PC-3 (cell line): ENCODE measurements at regions not wholly inside any gene's neighbourhood (a gene's known extent, or its start where the extent isn't known, plus 50 kb on each side); places are given as distances from the start of the nearest gene placed in this dataset.

ENCODE experiments used
- ATAC-seq: fragments of 200-7000 bp; cut with Tn5 transposase; 2 replicates; pipeline ENCODE4 v1.9.1; 2020; ENCODE audit warnings: mild to moderate bottlenecking, moderate library complexity
- BruUV-seq: library from RNA; stranded (reverse); fragments of 400-500 nt; replicated peaks from 2 replicates; lab custom pipeline; 2021; lab: Mats Ljungman, UMichigan
- CTCF ChIA-PET: fragments of 300-600 bp; sonication (Branson Sonifier 250); formaldehyde crosslinking; loops from one replicate; lab custom pipeline; 2022; ENCODE audit warnings: antibody characterized with exemption; lab: Charles Lee
- POLR2A ChIA-PET: fragments of 300-600 bp; sonication (Branson Sonifier 250); formaldehyde crosslinking; loops from one replicate; lab custom pipeline; 2022; ENCODE audit warnings: antibody characterized with exemption; ENCODE audit not compliant: unreplicated experiment; lab: Charles Lee
- DNase-seq: peaks from one replicate; pipeline ENCODE4 v3.0.0-alpha.2; 2015
- H2AFZ ChIP-seq: fragments of 300-600 bp; sonication (generic); 2 replicates; pipeline ENCODE4 v1.6.0; 2016; ENCODE audit warnings: antibody characterized with exemption, low read length
- H3F3A ChIP-seq: fragments of 300-600 bp; sonication (generic); one replicate; pipeline ENCODE4 v1.6.0; 2017; ENCODE audit warnings: antibody characterized with exemption, low read length, control low read depth, mild to moderate bottlenecking; ENCODE audit not compliant: unreplicated experiment
- H3K27ac ChIP-seq: fragments of 300-600 bp; sonication (generic); 2 replicates; pipeline ENCODE4 v1.5.1; 2016; ENCODE audit warnings: mild to moderate bottlenecking, low read length
- H3K27me3 ChIP-seq: fragments of 300-600 bp; sonication (generic); 2 replicates; pipeline ENCODE4 v1.6.1; 2016; ENCODE audit warnings: low read length, mixed read lengths
- H3K36me3 ChIP-seq: fragments of 300-600 bp; sonication (generic); 2 replicates; pipeline ENCODE4 v1.6.1; 2016; ENCODE audit warnings: low read depth, mixed run types, low read length, mixed read lengths
- H3K4me1 ChIP-seq: fragments of 300-600 bp; sonication (generic); 2 replicates; pipeline ENCODE4 v1.5.1; 2016; ENCODE audit warnings: low read length; ENCODE audit not compliant: insufficient read depth
- H3K4me2 ChIP-seq: fragments of 300-600 bp; sonication (generic); 2 replicates; pipeline ENCODE4 v1.6.0; 2016; ENCODE audit warnings: low read length
- H3K4me3 ChIP-seq: fragments of 300-600 bp; sonication (generic); 2 replicates; pipeline ENCODE4 v1.5.1; 2016; ENCODE audit warnings: mild to moderate bottlenecking, low read length, mixed read lengths
- H3K79me2 ChIP-seq: fragments of 300-600 bp; sonication (generic); 2 replicates; pipeline ENCODE4 v1.6.1; 2017; ENCODE audit warnings: low read length, mixed read lengths
- H3K9ac ChIP-seq: fragments of 300-600 bp; sonication (generic); 2 replicates; pipeline ENCODE4 v1.6.0; 2016; ENCODE audit warnings: mild to moderate bottlenecking, low read length
- H3K9me2 ChIP-seq: fragments of 300-600 bp; sonication (generic); replicated peaks from 2 replicates; pipeline ENCODE4 v1.6.1; 2016; ENCODE audit warnings: mixed run types, low read length, mixed read lengths
- H3K9me3 ChIP-seq: fragments of 300-600 bp; sonication (generic); 2 replicates; pipeline ENCODE4 v1.6.1; 2016; ENCODE audit warnings: low read length, mixed read lengths
- H4K20me1 ChIP-seq: fragments of 300-600 bp; sonication (generic); 2 replicates; pipeline ENCODE4 v1.6.1; 2016; ENCODE audit warnings: low read length, mixed read lengths
- EZH2 ChIP-seq: fragments of 300-600 bp; sonication (generic); IDR thresholded peaks from one replicate; pipeline ENCODE4 v1.6.1; 2017; ENCODE audit warnings: antibody characterized with exemption, mild to moderate bottlenecking, low read length; ENCODE audit not compliant: unreplicated experiment
- EZH2phosphoT487 ChIP-seq: fragments of 300-600 bp; sonication (generic); IDR thresholded peaks from 2 replicates; pipeline ENCODE4 v1.6.1; 2018; ENCODE audit warnings: mild to moderate bottlenecking, antibody characterized with exemption, low read length, borderline replicate concordance
- intact Hi-C: fragments of 100-400 bp; cut with micrococcal nuclease; formaldehyde crosslinking; loops from 2 replicates; pipeline ENCODE4 v1.9.0; 2023
- TF ChIP-seq, protein P1 (sequence below): fragments of 300-600 bp; sonication (generic); conservative IDR thresholded peaks from 2 replicates; pipeline ENCODE4 v1.5.1; 2017; ENCODE audit warnings: antibody characterized with exemption, low read depth, mild to moderate bottlenecking, low read length

DNA sequence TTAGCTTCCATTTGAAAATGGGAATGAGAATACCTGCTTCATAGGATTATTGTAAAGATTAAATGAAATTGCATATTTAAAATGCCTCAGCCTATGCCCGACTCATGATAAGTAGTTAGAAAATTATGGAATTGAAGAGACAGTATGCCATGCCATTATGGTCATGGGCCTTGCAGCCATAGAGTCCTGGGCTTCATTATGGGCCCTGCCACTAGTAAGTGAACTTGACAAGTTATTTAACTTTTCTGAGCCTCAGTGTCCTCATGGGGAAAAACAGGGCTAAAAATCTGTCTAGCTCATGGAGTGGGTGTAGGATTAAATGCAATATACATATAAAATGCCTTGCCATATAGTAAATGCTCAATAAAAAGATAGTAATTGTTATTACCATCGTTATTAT, 133.2 kb downstream of the NPIPB5 start:
- POLR2A ChIA-PET, result no interaction called here
- Histone ChIP-seq H2AFZ (no peak overlapping the region), H3K79me2 (no peaks in the 10 kb centered on the region), H3K9me3 (no peaks in the 10 kb centered on the region), H3K9me2 (no peaks in the 10 kb centered on the region), H3K27ac (no peak overlapping the region), H3K9ac (no peak overlapping the region), H3K4me2 (no peak overlapping the region), H3K36me3 (no peaks in the 10 kb centered on the region), H3K4me3 (no peak overlapping the region), H3K27me3 (peaks cover 4% of the 10 kb centered on the region; the same call in 1 of the 2 replicates), H4K20me1 (no peaks in the 10 kb centered on the region), H3F3A (no peaks in the 10 kb centered on the region), H3K4me1 (no peaks in the 10 kb centered on the region)
- CTCF ChIA-PET, result no interaction called here
- ATAC-seq, result no peak
- BruUV-seq, result no TSS peak
- TF ChIP-seq EZH2phosphoT487, result no peak
- TF ChIP-seq, protein P1, sequence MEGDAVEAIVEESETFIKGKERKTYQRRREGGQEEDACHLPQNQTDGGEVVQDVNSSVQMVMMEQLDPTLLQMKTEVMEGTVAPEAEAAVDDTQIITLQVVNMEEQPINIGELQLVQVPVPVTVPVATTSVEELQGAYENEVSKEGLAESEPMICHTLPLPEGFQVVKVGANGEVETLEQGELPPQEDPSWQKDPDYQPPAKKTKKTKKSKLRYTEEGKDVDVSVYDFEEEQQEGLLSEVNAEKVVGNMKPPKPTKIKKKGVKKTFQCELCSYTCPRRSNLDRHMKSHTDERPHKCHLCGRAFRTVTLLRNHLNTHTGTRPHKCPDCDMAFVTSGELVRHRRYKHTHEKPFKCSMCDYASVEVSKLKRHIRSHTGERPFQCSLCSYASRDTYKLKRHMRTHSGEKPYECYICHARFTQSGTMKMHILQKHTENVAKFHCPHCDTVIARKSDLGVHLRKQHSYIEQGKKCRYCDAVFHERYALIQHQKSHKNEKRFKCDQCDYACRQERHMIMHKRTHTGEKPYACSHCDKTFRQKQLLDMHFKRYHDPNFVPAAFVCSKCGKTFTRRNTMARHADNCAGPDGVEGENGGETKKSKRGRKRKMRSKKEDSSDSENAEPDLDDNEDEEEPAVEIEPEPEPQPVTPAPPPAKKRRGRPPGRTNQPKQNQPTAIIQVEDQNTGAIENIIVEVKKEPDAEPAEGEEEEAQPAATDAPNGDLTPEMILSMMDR, result no peak
- no peak for TF ChIP-seq EZH2
- intact Hi-C loops, result no loop called here
- no peak for DNase-seq

DNA sequence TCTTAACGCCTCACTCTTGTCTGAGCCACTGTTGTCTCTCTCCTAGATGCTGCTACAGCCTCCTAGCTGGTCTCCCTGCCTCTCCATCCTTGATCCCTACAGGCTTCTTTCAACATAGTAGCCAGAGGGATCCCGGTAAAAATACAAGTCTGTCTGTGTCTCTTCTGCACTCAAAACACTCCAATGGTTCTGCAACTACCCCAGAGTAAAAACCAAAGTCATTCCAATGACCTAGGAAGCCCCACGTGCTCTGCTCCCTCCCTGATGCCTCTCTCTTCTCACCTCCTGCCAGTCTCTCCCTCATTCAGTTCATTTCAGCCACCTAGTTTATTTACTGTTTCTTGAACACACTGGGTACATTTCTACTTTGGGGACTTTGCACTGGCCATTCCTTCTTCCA, 135.2 kb downstream of the NPIPB5 start:
- H3K79me2 ChIP-seq, result no peaks in the 10 kb centered on the region
- no peaks in the 10 kb centered on the region for H3K9me2 ChIP-seq
- no peak overlapping the region for H3K9ac ChIP-seq
- no peak for ATAC-seq
- no peak overlapping the region for H3K4me3 ChIP-seq
- no peaks in the 10 kb centered on the region for H3K4me1 ChIP-seq
- no TSS peak for BruUV-seq
- DNase-seq, result no peak
- no peaks in the 10 kb centered on the region for H3K36me3 ChIP-seq
- no peak overlapping the region for H3K4me2 ChIP-seq
- no peak overlapping the region for H2AFZ ChIP-seq
- H3K27ac ChIP-seq, result no peak overlapping the region
- ChIA-PET CTCF (no interaction called here), POLR2A (no interaction called here)
- H3K9me3 ChIP-seq, result no peaks in the 10 kb centered on the region
- intact Hi-C loops, result no loop called here
- no peaks in the 10 kb centered on the region for H4K20me1 ChIP-seq
- no peak for TF ChIP-seq EZH2phosphoT487
- TF ChIP-seq EZH2, result no peak
- TF ChIP-seq, protein P1, result no peak
- H3F3A ChIP-seq, result no peaks in the 10 kb centered on the region
- H3K27me3 ChIP-seq, result peaks cover 4% of the 10 kb centered on the region; the same call in 1 of the 2 replicates

DNA sequence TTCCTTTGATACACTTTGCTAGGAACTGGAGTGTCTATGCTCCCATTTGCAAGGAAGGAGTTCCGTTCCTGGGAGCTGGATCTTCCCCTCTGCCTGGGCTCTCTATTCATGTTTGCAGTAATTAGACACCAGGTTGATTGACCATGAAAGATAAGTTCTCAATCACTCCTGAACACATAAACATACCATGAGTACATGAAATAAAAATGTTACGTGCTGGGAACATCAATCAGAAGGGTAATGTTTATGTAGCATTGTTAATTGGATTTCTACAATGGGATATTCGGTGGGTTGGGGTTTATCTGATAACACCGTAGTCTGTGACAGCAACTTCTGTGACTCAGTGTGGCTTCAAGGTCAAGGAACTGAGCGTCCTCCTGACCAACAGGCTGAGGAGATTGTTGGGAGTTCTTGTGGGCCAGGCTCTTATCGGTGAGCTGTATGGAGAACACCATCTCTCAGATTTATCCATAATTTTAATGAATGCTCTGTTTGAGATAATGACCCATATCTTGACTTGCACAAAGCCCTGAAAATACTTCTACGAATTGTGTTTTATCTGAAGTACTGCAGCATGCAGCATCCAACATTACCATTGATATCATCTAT, 136.4 kb downstream of the NPIPB5 start:
- H3K79me2 ChIP-seq, result no peaks in the 10 kb centered on the region
- no peaks in the 10 kb centered on the region for H4K20me1 ChIP-seq
- H3K9me2 ChIP-seq, result no peaks in the 10 kb centered on the region
- no peak overlapping the region for H3K4me2 ChIP-seq
- no TSS peak for BruUV-seq
- ChIA-PET CTCF (no interaction called here), POLR2A (no interaction called here)
- intact Hi-C loops, result no loop called here
- H3K9ac ChIP-seq, result no peak overlapping the region
- H3K27me3 ChIP-seq, result peaks cover 4% of the 10 kb centered on the region; the same call in 1 of the 2 replicates
- H3F3A ChIP-seq, result no peaks in the 10 kb centered on the region
- no peak overlapping the region for H3K4me3 ChIP-seq
- H3K9me3 ChIP-seq, result no peaks in the 10 kb centered on the region
- no peak for ATAC-seq
- no peak overlapping the region for H3K27ac ChIP-seq
- no peaks in the 10 kb centered on the region for H3K4me1 ChIP-seq
- no peak for DNase-seq
- TF ChIP-seq, protein P1, result no peak
- no peak for TF ChIP-seq EZH2
- no peak overlapping the region for H2AFZ ChIP-seq
- H3K36me3 ChIP-seq, result no peaks in the 10 kb centered on the region
